Lung (tissue), 11 donors: ENCODE measurements at regions not wholly inside any gene's neighbourhood (a gene's known extent, or its start where the extent isn't known, plus 50 kb on each side); places are given as distances from the start of the nearest gene placed in this dataset.
"Not testable (repeated sequence)": the region's sequence is repeated elsewhere in the genome, so short reads cannot be mapped to it uniquely, and the experiment has no call there.

Experiments
- ATAC-seq: fragments of 200-7000 bp; cut with Tn5 transposase; one replicate; pipeline ENCODE4 v1.9.1; 2020; ENCODE audit warnings: moderate number of reproducible peaks; ENCODE audit not compliant: insufficient read depth, low FRiP score
- DNase-seq, 3 donors: peaks; one replicate each; pipeline ENCODE4 v3.0.0-alpha.2; 2013 to 2017
- H3K27ac ChIP-seq, 2 donors: one replicate each; pipeline ENCODE4 v1.5.1; 2013; ENCODE audit warnings: mild to moderate bottlenecking in 2 of 2, moderate library complexity in 2 of 2, control low read depth in 1 of 2, inconsistent platforms in 1 of 2, low read depth in 1 of 2, low read length in 1 of 2
- H3K27me3 ChIP-seq, 3 donors: one replicate each; pipeline ENCODE4 v1.5.1; 2013; ENCODE audit warnings: low read length in 2 of 3; ENCODE audit not compliant: control insufficient read depth in 3 of 3, insufficient read depth in 3 of 3
- H3K36me3 ChIP-seq, 4 donors: one replicate each; pipeline ENCODE4 v1.5.1; 2013; ENCODE audit warnings: low read length in 4 of 4, mild to moderate bottlenecking in 1 of 4, moderate library complexity in 1 of 4; ENCODE audit not compliant: control insufficient read depth in 4 of 4, insufficient read depth in 4 of 4
- H3K4me1 ChIP-seq, 5 donors: one replicate each; pipeline ENCODE4 v1.5.1; 2013; ENCODE audit warnings: low read length in 5 of 5, mild to moderate bottlenecking in 2 of 5, moderate library complexity in 1 of 5; ENCODE audit not compliant: control insufficient read depth in 5 of 5, insufficient read depth in 5 of 5
- H3K4me3 ChIP-seq: one replicate; pipeline ENCODE4 v1.5.1; 2013; ENCODE audit warnings: mild to moderate bottlenecking, control low read depth, moderate library complexity
- H3K9ac ChIP-seq, 2 donors: one replicate each; pipeline ENCODE4 v1.5.1; 2013; ENCODE audit warnings: low read length in 2 of 2, control low read depth in 1 of 2; ENCODE audit not compliant: insufficient read depth in 1 of 2
- H3K9me3 ChIP-seq, 4 donors: one replicate each; pipeline ENCODE4 v1.5.1; 2013; ENCODE audit warnings: low read length in 3 of 4, mild to moderate bottlenecking in 1 of 4, moderate library complexity in 1 of 4; ENCODE audit not compliant: control insufficient read depth in 4 of 4, insufficient read depth in 3 of 4
- CTCF ChIP-seq: IDR thresholded peaks from 2 replicates; pipeline ENCODE4 v1.5.1; 2012; ENCODE audit warnings: mild to moderate bottlenecking; ENCODE audit errors: control extremely low read depth, extremely low read depth
- WGBS, 2 donors: extraction: QIAGEN DNeasy Blood & Tissue Kit; methylation state at CpG; one replicate each; pipeline ENCODE4 v1.1.7; 2013; 5-methylcytosine and 5-hydroxymethylcytosine counted together
- donor health status: control.
- donor health status: control.
- donor health status: Bipolar disorder and iron deficiency.
- donor health status: healthy.
- donor health status: DM: yes; HTN: yes; CAD: no.

DNA sequence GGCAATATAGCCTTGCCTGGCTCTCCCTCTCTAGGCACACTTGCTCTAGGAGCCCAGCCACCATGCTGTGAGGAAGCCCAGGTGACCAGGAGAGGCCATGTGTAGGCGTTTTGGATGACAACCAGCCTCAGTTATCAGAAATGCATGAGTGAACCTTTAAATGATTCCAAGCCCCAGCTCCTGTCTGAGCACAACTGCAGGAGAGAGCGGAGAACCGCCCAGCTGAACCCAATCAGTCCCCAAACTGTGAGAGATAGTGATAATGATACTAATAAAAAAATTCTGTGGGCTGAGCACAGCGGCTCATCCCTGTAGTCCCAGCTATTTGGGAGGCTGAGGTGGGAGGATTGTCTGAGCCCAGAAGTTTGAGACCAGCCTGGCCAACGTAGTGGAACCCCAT lies 83.8 kb upstream of the TOX2 start:
- Histone ChIP-seq H3K9ac (no peak overlapping the region), H3K4me1 (no peaks in the 10 kb centered on the region), H3K36me3 (no peaks in the 10 kb centered on the region), H3K27me3 (peaks cover 0 to 9% (median 3%) of the 10 kb centered on the region in 3 donors), H3K4me3 (no peak overlapping the region), H3K9me3 (peaks cover 0 to 19% (median 2%) of the 10 kb centered on the region in 4 donors), H3K27ac (no peak overlapping the region)
- WGBS, 2 donors = 65 to 87% methylated on average over 5 of the region's 5 CpGs
- ATAC-seq (no peak), DNase-seq (no peak)
- no peak for TF ChIP-seq CTCF

GRCh38 chr20:43829951-43830690 lies 84.5 kb upstream of the TOX2 start:
- H3K27me3 ChIP-seq = peaks cover 0 to 14% (median 3%) of the 10 kb centered on the region in 3 donors
- ATAC-seq = no peak
- no peak overlapping the region for H3K4me3 ChIP-seq
- peaks cover 0 to 19% (median 2%) of the 10 kb centered on the region in 4 donors for H3K9me3 ChIP-seq
- H3K27ac ChIP-seq = no peak overlapping the region
- no peaks in the 10 kb centered on the region for H3K36me3 ChIP-seq
- no peak for TF ChIP-seq CTCF
- WGBS, 2 donors = 79 to 82% methylated on average over 6 of the region's 6 CpGs
- no peaks in the 10 kb centered on the region for H3K4me1 ChIP-seq
- DNase-seq = no peak
- no peak overlapping the region for H3K9ac ChIP-seq

GRCh38 chr20:43827940-43828562 lies 86.6 kb upstream of the TOX2 start:
- Histone ChIP-seq H3K27ac (no peak overlapping the region), H3K36me3 (no peaks in the 10 kb centered on the region), H3K4me1 (no peaks in the 10 kb centered on the region), H3K27me3 (peaks cover 0 to 14% (median 3%) of the 10 kb centered on the region in 3 donors), H3K9me3 (peaks cover 0 to 19% (median 2%) of the 10 kb centered on the region in 4 donors), H3K9ac (no peak overlapping the region), H3K4me3 (no peak overlapping the region)
- no peak for DNase-seq
- TF ChIP-seq CTCF = no peak
- no peak for ATAC-seq
- 79 to 84% methylated on average over 5 of the region's 5 CpGs for WGBS, 2 donors

DNA sequence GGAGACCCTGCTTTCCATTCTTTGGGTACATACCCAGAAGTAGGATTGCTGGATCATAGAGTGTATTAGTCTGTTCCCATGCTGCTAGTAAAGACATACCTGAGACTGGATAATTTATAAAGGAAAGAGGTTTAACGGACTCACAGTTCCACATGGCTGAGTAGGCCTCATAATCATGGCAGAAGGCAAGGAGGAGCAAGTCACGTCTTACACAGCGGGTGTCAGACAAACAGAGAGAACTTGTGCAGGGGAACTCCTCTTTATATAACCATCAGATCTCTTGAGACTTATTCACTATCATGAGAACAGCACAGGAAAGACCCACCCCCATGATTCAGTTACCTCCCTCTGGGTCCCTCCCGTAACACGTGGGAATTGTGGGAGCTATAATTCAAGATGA lies 87.7 kb upstream of the TOX2 start:
- H3K9ac ChIP-seq, H3K4me1 ChIP-seq, H3K4me3 ChIP-seq, DNase-seq, ATAC-seq, H3K36me3 ChIP-seq, H3K27ac ChIP-seq: not testable (repeated sequence)
- Histone ChIP-seq H3K27me3 (peaks cover 0 to 11% (median 3%) of the 10 kb centered on the region in 3 donors), H3K9me3 (peaks cover 0 to 17% (median 2%) of the 10 kb centered on the region in 4 donors)
- WGBS, 2 donors = 72 to 90% methylated on average over 5 of the region's 5 CpGs
